Activated CD4-positive, CD25-positive, alpha-beta regulatory T cell treated with anti-CD3 and anti-CD28 coated beads, Interleukin-2, amount 50 U/mL, for 72 hours (primary cell): ENCODE measurements at regions not wholly inside any gene's neighbourhood (a gene's known extent, or its start where the extent isn't known, plus 50 kb on each side); places are given as distances from the start of the nearest gene placed in this dataset.

Experiments used
- DNase-seq: peaks from one replicate; pipeline ENCODE4 v3.0.0; 2021

DNA sequence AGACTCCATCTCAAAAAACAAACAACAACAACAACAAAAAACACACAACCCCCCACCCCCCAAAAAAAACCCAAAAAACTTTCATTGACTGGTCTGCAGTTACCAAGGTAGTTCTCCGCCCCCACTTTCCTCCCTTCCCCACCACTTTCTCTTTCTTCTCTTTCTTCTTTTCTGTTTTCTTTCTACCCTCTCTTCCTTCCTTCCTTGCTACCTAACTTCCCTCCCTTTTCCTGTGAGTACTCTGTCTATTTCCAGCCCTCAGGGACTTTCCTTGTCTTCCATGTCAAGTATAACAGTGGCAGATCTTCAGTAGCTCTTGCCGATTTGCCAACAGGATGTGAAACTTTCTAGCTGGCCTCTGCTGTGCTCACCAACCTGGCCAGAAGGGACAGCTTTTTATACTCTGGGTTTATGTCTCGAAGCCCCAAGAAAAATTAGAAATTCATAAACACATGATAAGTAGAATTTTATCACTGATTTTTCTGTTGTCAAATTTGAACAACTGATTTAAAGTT is 399.5 kb downstream of the QKI start:
- DNase-seq = no peak

DNA sequence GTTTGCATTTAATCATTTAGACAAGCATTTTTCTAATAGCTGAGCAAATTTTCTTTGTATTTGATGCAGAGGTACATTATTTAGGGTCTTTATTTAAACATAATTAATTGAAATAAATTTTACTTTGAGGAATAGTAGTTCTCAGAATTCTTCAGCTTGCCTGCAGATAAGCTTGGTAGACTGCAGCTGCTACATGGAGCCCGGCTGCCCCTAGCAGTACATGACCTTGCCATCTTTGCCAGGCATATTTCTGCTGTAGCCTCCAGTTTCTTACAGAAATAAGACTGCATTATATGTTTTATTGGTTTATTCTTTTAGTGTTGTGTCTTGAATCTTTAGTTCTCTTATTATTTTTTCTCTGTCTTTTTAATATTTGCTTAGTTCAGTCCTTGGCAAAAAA is 396.8 kb downstream of the QKI start:
- no peak for DNase-seq

DNA sequence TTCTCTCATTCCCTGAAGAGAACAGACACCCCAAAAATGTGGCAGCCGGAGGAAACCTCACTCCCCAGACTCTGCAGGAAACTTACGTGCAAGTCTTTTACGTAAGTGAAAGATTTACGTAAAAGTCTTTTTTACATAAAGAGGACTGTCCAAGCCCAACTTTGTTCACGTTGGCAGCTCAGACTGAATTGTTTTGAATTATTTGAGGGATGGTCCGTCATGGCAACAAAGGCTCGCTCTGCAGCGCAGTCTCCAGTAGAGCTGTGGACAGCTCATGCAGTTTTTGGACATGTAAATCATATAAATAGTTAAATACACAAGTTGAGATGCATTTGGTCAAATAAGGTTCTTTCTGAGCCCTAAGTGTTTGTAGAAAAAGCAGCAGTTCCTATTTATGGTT is 394.8 kb downstream of the QKI start:
- no peak for DNase-seq

DNA sequence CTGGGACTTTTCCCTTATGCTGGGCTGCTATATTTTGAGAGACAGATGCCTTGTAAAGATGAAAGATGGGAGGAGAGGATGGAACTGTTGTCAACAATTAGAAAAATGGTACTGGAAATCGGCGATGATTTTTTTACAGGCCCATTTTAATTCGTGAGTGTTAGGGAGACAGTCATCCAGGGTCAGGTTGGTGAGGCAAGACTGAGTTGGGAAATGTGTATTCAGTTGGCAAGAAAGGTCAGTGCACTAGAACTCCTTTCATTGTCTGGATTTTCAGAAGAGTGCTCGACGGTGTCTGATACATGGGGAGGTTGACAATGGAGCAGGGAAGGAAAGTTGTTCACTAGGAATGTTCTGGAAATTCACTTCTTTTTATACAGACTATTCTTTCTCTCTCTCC is 394.4 kb downstream of the QKI start:
- no peak for DNase-seq

DNA sequence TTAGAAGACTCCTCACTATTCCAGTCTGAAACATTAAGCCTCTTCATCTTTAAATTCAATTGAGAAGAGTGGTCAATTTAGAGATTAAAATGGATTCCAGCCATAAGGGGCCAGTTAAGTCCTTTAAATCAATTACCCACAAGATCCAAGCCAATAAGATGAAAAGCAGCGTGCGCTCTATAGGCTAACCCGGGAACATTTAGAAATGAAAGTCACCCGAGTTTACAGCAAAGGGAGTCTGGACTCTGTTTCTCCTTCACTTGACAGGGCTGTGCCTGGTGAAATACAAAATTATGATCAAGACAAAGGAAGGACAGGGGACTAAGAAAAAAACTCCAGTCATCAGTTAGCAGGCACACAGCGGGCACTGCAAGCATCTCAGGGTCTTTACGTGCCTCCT is 393.7 kb downstream of the QKI start:
- no peak for DNase-seq

DNA sequence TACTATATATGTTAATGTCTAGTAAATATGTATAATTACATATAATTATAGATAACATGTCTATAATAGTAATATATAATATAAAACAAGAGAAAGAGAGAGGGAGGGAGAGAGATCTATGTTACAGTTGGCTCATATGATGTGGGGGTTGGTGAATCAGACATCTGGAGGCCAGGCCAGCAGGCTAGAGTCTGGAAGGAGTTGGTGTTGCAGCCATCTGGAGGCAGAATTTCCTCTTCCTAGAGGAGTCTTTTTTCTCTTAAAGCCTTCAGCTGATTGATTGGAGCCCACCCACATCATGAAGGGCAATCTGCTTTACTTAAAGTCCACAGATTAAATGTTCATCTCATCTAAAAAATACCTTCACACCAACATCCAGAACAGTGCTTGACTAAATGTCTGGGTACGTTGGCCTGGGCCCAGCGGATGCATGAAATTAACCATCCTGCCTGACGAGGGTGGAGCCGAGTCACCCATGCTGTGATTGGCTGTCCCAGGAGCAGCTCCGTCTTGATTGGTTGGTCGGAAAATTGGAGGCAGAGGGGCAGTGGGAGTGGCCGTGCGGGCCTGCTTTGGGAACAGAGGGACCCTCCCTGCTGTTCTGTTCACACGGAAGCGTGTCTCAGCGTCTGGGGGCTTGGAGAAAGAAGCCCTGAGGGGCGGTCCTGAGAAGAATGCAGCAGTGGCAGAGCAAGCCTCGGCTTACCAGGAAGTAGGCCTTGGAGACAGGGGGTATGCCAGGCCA is 392.4 kb downstream of the QKI start:
- DNase-seq = no peak

DNA sequence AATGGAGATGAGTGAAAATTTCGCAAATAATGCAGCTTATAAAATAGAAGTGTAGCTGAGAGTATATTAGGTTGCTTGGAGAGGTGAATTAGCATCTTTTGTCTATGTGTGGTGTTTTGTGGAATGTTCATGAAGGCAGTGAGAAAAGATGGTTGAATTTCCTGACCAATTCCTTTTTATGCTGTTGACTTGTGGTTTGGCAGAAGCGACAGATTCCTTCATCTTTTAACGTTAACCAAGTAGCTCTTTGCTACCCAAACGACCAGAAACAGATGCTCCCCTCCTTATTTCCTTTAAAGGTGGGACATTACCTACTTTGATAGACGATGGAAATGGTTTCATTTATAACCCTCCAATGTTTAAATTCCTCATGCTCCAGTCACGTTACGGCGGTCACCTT is 390.5 kb downstream of the QKI start:
- DNase-seq = no peak

DNA sequence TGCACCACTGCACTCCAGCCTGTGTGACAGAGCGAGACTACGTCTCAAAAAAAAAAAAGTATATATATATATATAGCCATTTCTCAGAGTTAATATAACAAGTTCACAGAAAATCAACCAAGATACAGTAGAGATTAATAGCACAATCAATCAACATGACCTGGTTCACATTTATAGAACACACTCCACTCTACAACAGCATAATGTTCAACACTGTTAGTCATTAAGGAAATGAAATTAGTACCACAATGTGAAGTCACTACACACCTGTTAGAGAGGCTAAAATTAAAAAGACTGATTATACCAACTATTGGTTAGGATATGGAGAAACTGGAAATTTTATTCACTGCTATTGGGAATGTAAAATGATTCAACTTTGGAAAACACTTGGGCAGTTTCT is 387.7 kb downstream of the QKI start:
- no peak for DNase-seq

DNA sequence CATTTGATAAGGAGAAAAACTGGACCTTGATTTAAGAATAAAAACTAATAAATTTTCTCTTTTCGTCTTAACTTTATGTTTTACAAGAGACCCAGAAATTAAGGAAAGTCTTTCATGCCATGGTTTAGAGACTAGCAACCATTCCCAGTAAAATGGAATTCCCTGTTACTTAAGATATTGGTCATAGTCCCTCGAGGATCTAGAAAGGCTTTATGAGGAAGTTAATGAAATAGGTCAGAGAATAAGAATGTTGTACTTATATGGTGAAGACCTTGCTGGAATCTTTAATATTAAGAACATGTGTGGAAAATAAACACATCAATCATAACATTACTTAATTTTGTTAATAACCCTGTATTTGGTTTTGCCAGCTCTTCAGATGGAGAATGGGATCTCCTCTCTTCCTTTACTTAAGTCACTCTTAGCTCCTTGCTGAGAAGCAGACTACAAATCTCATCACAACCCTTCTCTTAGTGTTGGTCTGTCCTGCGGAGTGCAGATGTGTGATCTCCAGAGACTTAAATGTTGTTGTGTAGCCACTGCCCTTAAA is 382.9 kb downstream of the QKI start:
- DNase-seq = no peak

DNA sequence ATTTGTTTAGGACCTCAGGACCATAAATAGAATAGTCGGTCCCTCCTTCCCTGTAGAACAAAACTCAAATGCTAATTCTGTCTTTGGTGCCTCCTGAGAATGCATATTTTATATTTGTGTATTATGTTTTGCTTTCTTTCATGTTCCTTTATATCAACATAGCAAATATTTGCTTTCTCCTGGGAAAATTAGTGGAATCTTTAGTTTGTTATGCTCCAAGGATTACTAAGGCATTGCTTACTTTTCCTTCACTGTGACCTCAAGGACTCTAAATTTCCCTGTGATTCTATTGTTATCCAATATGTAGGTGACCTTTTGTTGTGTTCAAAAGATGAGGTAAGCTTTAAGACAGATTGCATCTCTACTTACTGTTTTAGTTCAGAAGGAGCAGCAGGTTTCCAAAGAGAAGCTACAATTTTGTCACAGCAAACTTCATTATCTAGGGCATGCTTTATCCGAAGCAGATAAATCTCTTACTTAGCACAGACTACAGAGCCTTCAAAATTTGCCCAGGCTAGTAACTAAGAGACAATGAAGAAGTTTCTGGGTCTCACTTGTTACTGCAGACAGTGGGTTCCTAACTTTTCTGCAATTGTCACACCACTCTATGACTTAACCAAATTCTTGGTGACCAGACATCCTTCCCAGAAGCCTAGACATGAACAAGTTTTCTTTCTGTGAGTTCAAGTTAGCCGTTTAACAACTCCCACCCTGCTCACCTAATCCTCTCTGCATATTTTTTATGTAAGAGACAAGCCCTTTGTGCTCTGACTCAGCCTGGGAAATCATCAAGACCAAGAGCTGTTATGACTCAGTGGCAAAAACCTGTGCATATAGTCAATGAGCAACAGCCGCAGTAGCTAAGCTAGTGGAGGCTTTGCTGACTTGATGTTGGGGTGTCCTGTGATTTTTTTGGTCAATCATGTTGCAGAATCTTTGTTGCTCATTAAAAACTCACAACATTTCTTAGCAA is 378.8 kb downstream of the QKI start:
- DNase-seq = no peak

DNA sequence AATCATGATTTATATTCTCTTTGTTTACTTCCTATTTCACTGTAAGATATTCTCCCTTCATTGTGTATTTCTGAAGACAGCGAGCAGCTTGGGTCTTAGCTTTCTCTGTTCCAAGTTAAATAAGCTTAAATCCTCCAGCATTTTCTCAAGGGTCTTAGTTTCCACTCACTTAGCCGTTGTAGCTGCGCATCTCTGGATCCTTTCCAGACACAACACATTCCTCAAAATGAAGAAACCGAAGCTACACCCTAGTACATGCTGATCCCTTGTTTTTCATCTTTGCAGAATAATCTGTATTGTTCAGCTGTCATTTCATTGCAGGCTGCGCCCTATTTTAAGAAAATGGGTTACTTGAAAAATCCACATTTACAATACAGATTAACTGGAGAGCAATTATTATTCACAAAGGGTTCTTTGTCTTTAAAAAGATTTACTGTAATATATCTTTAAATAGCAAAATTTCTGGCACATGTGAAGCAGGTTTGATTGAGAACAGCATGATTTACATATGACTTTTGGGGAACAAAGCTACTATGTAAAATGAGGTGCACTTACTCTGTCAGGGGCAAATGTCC is 375.8 kb downstream of the QKI start:
- DNase-seq = no peak

DNA sequence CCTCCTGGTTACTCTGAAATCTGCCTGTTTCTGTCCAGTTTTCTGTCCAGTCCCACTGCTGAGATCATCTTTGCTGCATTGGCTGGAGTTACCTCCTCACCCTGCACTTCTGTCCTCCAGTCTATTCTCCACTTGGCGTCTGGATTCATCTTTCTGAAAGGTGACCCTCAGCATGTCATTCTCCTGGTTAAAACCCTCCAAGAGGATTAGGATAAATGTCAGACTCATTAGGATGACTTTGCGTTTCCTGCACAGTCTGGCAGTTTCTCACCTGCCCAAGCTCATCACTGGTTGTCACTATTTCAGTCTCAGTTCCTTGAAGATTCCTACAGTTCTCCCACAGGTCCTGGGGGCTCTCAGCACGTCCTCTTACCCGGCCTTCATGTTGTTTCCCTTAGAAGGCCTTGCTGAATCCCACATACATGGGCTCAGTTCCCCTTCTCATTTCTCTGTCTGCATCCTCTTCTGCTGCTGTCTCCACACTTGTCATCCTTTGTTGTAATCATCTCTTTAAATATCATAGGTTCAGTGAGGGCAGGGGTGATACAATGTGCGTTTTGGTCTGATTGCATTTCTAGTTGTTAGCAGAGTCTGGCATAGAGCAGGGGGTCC is 374.8 kb downstream of the QKI start:
- no peak for DNase-seq

DNA sequence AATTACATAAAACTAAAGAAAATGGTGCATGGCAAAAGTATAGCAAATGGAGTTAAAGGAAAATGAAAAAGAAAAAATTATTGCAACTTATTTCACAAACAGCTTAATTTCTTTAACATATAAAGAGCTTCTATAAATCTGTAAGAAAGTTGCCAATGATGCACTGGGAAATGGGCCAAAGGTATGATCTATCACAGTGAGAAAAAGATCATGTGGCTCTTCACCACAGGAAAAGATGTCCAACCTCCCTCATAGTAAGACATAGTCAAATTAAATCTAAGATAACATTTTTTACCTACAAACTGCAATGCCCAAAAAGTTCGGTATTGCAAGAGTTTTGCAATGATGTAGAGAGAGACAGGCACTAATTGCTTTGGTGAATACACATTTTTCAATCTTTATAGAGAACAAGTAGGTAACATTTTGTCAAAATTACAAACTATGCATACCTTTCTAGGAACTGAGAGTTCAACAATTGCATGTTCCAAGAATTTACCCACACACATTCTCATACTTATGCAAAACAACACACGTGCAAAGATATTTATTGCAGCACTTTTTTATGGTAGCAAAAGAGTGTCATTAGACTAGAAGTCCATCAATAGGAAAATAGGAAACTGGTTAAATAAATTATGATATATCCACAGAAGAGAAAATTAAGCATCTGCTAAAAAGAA is 372.6 kb downstream of the QKI start:
- DNase-seq = no peak

DNA sequence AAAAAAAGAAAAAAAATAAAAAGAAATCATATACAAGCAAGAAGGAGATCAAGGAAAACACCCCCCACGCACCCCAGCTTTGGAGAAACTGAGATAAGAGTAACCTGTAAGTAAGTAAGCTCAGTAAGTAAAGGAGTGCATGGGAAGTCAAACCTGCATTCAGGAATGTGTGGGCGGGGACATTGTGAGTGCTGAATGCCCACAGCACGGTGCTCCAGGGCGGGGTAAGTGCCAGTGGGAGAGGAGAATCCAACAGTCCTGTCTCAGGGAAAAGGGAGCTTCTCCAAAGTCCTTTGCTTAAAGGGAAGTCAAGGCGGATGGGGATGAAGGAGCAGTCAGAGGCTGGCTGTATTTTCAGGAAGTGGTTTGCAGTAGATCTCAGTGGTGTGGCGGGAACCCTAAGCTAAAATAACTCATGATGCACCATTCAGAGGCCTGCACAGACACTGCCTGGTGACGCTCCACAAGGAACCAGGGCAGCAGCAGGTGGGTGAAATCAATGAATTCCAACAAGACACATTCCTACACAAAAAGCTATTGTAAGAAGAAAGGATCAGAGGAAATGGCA is 368.0 kb downstream of the QKI start:
- DNase-seq = no peak

DNA sequence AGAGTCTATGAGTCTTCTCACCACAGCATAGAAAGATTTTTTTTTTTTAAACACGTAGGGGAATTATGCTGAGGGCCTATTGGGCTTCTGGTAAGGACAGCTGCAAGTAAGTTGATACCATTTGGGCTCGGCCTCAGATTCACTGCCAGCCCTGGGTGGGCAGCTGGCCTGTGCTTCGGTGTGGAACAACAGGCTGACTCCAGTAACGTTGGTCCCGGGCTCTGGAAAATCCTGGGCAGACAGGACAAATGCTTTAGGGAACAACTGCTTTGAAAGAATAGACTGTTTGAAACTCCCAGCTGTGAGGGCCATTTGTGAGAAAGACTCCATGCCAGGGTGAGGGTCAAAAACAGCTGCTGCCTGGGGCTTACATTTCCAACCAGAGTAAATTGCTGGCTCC is 366.5 kb downstream of the QKI start:
- no peak for DNase-seq

DNA sequence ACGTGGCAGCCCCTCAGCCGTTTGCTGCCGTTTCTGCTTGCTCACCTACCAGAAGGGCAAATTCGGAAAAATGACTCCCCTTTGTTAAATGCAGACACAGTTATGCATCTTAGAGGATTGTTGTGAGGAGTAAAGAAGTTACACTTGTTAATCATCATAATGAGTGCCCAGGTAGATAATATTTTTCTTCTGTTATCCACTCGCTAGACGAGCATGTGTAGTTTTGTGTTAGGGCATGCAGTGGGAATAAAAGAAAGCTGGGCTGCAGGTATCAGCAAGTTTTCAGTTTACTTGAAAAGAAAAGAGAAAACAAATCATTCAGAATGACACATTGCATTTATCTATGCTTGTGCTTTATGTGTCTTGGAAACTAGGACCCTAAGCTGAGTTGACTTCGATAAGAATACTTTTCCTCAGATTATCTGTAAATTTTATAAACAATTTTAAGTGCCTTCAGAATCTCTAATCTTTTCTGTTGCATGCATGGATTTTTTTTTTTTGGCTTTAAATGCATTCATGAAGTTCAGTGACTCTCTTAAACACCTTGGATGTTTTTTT is 365.3 kb downstream of the QKI start:
- DNase-seq = no peak

DNA sequence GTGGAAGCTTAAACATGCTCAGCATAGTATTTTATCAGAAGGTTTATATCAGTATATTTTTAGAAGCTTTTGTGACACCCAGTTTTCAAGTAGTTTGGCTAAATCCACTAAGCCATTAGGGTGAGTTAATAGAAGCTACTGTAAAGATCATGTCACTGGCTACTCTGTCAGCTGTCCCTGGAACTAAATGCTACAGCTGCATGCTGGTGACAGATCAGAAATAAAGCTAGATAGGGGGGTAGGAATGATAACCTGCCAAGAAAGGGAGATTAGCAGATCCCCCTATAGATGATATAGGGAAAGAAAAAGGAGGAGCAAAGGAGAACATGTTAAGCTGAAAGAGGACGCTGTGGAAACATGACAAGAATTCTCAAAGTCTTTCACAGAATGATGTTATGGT is 363.2 kb downstream of the QKI start:
- no peak for DNase-seq

DNA sequence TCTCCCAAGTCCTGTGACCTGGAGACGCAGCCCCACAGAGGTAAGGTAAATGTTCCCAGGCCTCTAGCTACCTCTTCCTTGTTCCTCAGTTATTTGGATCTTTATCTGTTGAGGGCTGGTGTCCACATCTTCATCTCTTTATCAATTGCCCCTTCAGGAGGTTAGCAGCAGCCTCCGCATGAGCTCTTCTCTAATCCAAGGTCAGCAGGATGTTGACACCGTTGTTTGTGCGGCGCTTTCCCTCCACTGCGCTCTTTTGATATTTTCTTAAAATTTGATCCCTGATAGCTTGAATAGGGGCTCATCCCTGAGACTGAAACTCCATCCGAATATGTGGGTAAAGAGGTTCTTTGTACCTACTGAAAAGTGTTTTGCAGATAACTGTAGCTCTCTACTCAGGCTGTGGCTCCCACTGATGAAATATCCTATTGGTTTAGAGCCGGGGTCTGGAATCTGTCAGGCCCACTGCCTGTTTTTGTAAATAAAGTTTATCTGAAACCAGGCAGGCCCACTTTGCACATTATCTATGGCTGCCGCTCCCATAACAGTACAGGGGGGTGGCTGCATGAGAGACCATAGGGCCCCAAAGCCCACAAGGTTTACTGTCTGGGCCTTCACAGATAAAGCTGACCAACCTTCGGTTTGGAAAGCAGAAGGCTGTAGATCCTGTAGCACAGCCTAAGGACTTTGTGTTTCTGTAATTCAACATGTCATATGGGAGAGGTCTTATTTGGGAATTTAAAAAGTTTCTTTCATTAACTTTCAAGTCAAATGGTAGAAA is 362.6 kb downstream of the QKI start:
- DNase-seq = no peak

DNA sequence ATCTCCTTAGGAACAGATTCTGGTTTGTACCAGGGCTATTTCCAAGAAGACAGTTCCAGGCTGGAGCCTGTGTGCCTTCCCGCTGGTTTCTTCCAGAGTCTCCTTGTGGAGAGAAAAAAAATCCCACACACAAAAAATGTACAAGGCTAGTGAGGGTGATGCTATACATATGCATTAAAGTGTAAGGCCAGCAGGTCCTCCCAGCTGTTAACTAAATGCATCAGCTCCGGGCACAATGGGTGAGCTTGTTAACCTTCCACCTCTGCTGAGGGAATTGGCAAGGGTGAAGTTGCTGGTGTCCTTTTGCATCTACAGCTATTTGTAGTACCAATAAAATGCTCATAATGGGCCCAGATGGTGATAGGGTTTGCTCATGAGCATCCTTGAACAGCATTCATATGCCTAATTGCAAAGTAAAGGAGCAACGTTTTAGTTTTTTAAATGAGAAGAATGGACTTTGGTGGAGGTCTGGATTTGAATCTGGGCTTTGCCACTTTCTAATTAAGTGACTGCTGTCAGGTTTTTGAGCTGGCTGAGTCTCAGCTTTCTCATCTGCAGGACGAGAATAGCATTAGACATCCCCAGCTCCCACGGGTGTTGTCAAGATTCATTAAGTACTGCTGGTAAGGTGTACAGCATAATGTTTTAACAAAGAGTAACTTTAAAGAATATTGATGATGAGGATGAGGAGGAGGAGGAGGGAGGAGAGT is 361.8 kb downstream of the QKI start:
- DNase-seq = no peak

DNA sequence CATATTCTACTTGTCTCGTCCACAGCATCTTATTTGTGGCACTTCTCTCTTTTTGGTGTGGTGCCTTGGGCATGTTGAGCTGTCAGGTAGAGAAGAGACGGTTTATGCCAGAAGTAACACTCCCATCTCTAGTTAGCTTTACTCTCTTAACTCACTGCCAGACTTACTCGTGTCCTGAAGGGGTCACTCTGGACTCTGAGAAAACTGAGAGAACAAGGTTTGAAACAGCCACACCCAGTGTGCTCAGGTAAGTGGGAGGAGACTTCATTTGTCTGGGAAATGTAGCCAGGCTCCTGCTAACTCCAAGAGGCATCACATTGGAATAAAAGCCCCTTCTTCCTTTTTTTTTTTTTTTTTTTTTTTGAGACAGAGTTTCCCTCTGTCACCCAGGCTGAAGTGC is 360.8 kb downstream of the QKI start:
- no peak for DNase-seq
